GM12878 (cell line): ENCODE measurements at regions not wholly inside any gene's neighbourhood (a gene's known extent, or its start where the extent isn't known, plus 50 kb on each side); places are given as distances from the start of the nearest gene placed in this dataset.

Experiments
- ATAC-seq: fragments of 200-7000 bp; cut with Tn5 transposase; 3 replicates; pipeline ENCODE4 v1.9.1; 2020; ENCODE audit warnings: mild to moderate bottlenecking, moderate library complexity
- BruUV-seq: library from RNA; stranded (reverse); fragments of 400-500 nt; replicated peaks from 2 replicates; lab custom pipeline; 2021; lab: Mats Ljungman, UMichigan
- CTCF ChIA-PET: fragments of 300-600 bp; sonication (Branson Sonifier 250); formaldehyde crosslinking; extraction: SDS; loops from one replicate; lab custom pipeline; 2021; ENCODE audit warnings: inconsistent platforms; lab: Yijun Ruan, JAX
- POLR2A ChIA-PET: fragments of 350-600 bp; formaldehyde crosslinking; extraction: SDS; loops from one replicate; lab custom pipeline; 2021; ENCODE audit warnings: inconsistent platforms; lab: Charles Lee
- RAD21 ChIA-PET: fragments of 300-600 bp; sonication (Branson Sonifier 250); formaldehyde crosslinking; loops from one replicate; lab custom pipeline; 2023; ENCODE audit warnings: antibody characterized with exemption; ENCODE audit not compliant: unreplicated experiment; lab: Charles Lee
- SMC1A ChIA-PET: fragments of 300-600 bp; sonication (Branson Sonifier 250); formaldehyde crosslinking; loops from one replicate; lab custom pipeline; 2023; ENCODE audit not compliant: unreplicated experiment, uncharacterized antibody; lab: Charles Lee
- DNase-seq: peaks from one replicate; pipeline ENCODE4 v3.0.0-alpha.2; 2011; ENCODE audit warnings: low read depth, low spot score
- FAIRE-seq: peaks from 3 replicates; lab custom pipeline; 2011; peaks lifted over from hg19 to GRCh38; lab: Jason Lieb, UNC
- H2AFZ ChIP-seq: 2 replicates; pipeline ENCODE4 v1.6.0; 2011; ENCODE audit warnings: low read depth, low read length, control low read depth; ENCODE audit not compliant: control insufficient read depth
- H3K27ac ChIP-seq: 2 replicates; pipeline ENCODE4 v1.5.1; 2011; ENCODE audit warnings: control low read depth; ENCODE audit not compliant: control insufficient read depth, insufficient read depth
- H3K27me3 ChIP-seq, 2 experiments: replicated peaks in 1 of 2; 2 replicates each; pipeline versions ENCODE4 v1.6.0 to v1.6.1; 2011; ENCODE audit warnings: low read length in 1 of 2; ENCODE audit not compliant: control insufficient read depth in 2 of 2, insufficient read depth in 2 of 2
- H3K36me3 ChIP-seq, 2 experiments: 2 replicates each; pipeline ENCODE4 v1.5.1; 2011; ENCODE audit warnings: low read length in 1 of 2; ENCODE audit not compliant: control insufficient read depth in 2 of 2, insufficient read depth in 2 of 2
- H3K4me1 ChIP-seq: 2 replicates; pipeline ENCODE4 v1.6.1; 2011; ENCODE audit warnings: mild to moderate bottlenecking, low read length, moderate library complexity, mixed read lengths; ENCODE audit not compliant: control insufficient read depth, insufficient read depth
- H3K4me2 ChIP-seq: 2 replicates; pipeline ENCODE4 v1.6.0; 2011; ENCODE audit warnings: control low read depth; ENCODE audit not compliant: control insufficient read depth, insufficient read depth
- H3K4me3 ChIP-seq: fragments of 200-600 bp; sonication (generic); 2 replicates; pipeline ENCODE4 v1.5.1; 2016
- H3K79me2 ChIP-seq: 2 replicates; pipeline ENCODE4 v1.6.0; 2011; ENCODE audit warnings: low read length; ENCODE audit not compliant: control insufficient read depth, insufficient read depth
- H3K9ac ChIP-seq: 2 replicates; pipeline ENCODE4 v1.8.0; 2011; ENCODE audit warnings: low read length, control low read depth, mixed read lengths; ENCODE audit not compliant: control insufficient read depth, insufficient read depth
- H3K9me3 ChIP-seq: replicated peaks from 3 replicates; pipeline ENCODE4 v1.5.1; 2011; ENCODE audit warnings: mild to moderate bottlenecking, low read length; ENCODE audit not compliant: control insufficient read depth, insufficient read depth
- H4K20me1 ChIP-seq: 2 replicates; pipeline ENCODE4 v1.6.0; 2011; ENCODE audit not compliant: control insufficient read depth, insufficient read depth
- CHD2 ChIP-seq: IDR thresholded peaks from 2 replicates; pipeline ENCODE4 v1.6.1; 2011; ENCODE audit warnings: low read depth, low read length, improper control_type of control experiment, borderline replicate concordance
- CUX1 ChIP-seq: IDR thresholded peaks from 2 replicates; pipeline ENCODE4 v1.6.1; 2012; ENCODE audit warnings: improper control_type of control experiment, low read depth, low read length; ENCODE audit not compliant: insufficient replicate concordance
- E2F4 ChIP-seq: IDR thresholded peaks from 2 replicates; pipeline ENCODE4 v1.6.1; 2012; ENCODE audit warnings: low read depth, low read length, improper control_type of control experiment
- EP300 ChIP-seq, 2 experiments: fragments of 150-350 bp in 1 of 2; IDR thresholded peaks; 2 replicates each; pipeline ENCODE4 v1.6.1; 2011 to 2012; ENCODE audit warnings: low read depth in 2 of 2, low read length in 2 of 2, borderline replicate concordance in 1 of 2, improper control_type of control experiment in 1 of 2, inconsistent platforms in 1 of 2; ENCODE audit not compliant: control insufficient read depth in 1 of 2
- ESRRA ChIP-seq: IDR thresholded peaks from 2 replicates; pipeline ENCODE4 v1.6.1; 2012; ENCODE audit warnings: mild to moderate bottlenecking, low read length, improper control_type of control experiment
- MEF2B ChIP-seq: fragments of 450-650 bp; IDR thresholded peaks from 2 replicates; pipeline ENCODE4 v1.6.1; 2018; ENCODE audit warnings: mild to moderate bottlenecking, moderate library complexity; ENCODE audit not compliant: partially characterized antibody, poor library complexity, severe bottlenecking
- NKRF ChIP-seq: fragments of 450-650 bp; conservative IDR thresholded peaks from 2 replicates; pipeline ENCODE4 v1.6.1; 2017; ENCODE audit warnings: mild to moderate bottlenecking, moderate library complexity
- PBX3 ChIP-seq: IDR thresholded peaks from 2 replicates; pipeline ENCODE4 v1.6.1; 2011; ENCODE audit warnings: mild to moderate bottlenecking, low read depth, low read length, moderate library complexity; ENCODE audit not compliant: insufficient replicate concordance
- TAF1 ChIP-seq: IDR thresholded peaks from 2 replicates; pipeline ENCODE4 v1.6.1; 2011; ENCODE audit warnings: mild to moderate bottlenecking, low read depth, low read length, borderline replicate concordance
- ZBTB11 ChIP-seq: fragments of 450-650 bp; formaldehyde crosslinking; IDR thresholded peaks from 2 replicates; pipeline ENCODE4 v1.5.0; 2022; ENCODE audit warnings: mild to moderate bottlenecking, missing genetic modification characterization
- WGBS: methylation state at CpG from one replicate; pipeline ENCODE4 v1.1.6; 2016; ENCODE audit warnings: low lambda C conversion rate; ENCODE audit not compliant: insufficient replicate concordance, insufficient coverage; ENCODE audit errors: missing lambda C conversion rate; 5-methylcytosine and 5-hydroxymethylcytosine counted together
- in situ Hi-C: fragments of 300-500 bp; cut with MboI; formaldehyde crosslinking; loops from 9 replicates; pipeline ENCODE4 v1.14.3; 2018; ENCODE audit warnings: mixed read lengths
- intact Hi-C: fragments of 100-400 bp; cut with micrococcal nuclease; formaldehyde crosslinking; loops from one replicate; pipeline ENCODE4 v1.14.2; 2022; ENCODE audit not compliant: unreplicated experiment

- no peaks in the 10 kb centered on the region for H3K4me1 ChIP-seq
- no peaks in the 10 kb centered on the region for H3K79me2 ChIP-seq
- POLR2A ChIA-PET = no interaction called here
- SMC1A ChIA-PET = interaction anchor here (0.8 kb wide), 1 partner anchor 192 kb away, joined by 4 read pairs; no protein-coding TSS in a partner anchor
- CTCF ChIA-PET = interaction anchor here (1.0 kb wide), 1 partner anchor 152 kb away, joined by 5 read pairs; no protein-coding TSS in a partner anchor
- no peak overlapping the region for H3K9ac ChIP-seq
- intact Hi-C loops (no loop called here), in situ Hi-C loops (no loop called here)
- H2AFZ ChIP-seq = no peak overlapping the region
- FAIRE-seq = no peak
- ATAC-seq = no peak
- H3K4me2 ChIP-seq = no peak overlapping the region
- no peaks in the 10 kb centered on the region for H3K27me3 ChIP-seq
- no TSS peak for BruUV-seq
- no peaks in the 10 kb centered on the region for H3K9me3 ChIP-seq
- 25% methylated on average over 3 of the region's 3 CpGs for WGBS
- no peak overlapping the region for H3K4me3 ChIP-seq
- no peak overlapping the region for H3K27ac ChIP-seq
- no peaks in the 10 kb centered on the region for H4K20me1 ChIP-seq
- H3K36me3 ChIP-seq = no peaks in the 10 kb centered on the region
- RAD21 ChIA-PET = no interaction called here
- no peak for DNase-seq
- TF ChIP-seq NKRF = no peak
- no peak for TF ChIP-seq TAF1
- TF ChIP-seq ESRRA = no peak
- TF ChIP-seq CHD2 = no peak
- no peak for TF ChIP-seq CUX1
- TF ChIP-seq MEF2B = no peak
- TF ChIP-seq ZBTB11 (CRISPR knock-in tag) = no peak
- TF ChIP-seq E2F4 = no peak
- TF ChIP-seq EP300 (IDR thresholded peaks at IDR 0.05; ENCODE audit: borderline replicate concordance in 1 of 2, control insufficient read depth in 1 of 2, low read depth in 2 of 2, low read length in 2 of 2) = no peak
- TF ChIP-seq PBX3 = no peak
Measured at GRCh38 chr1:172978595-172978994, 72.1 kb downstream of the TNFSF18 start.
